ELR (cell line): ENCODE measurements at regions not wholly inside any gene's neighbourhood (a gene's known extent, or its start where the extent isn't known, plus 50 kb on each side); places are given as distances from the start of the nearest gene placed in this dataset.
"Not testable (repeated sequence)": the region's sequence is repeated elsewhere in the genome, so short reads cannot be mapped to it uniquely, and the experiment has no call there.

ENCODE experiments used
- DNase-seq: peaks from one replicate; pipeline ENCODE4 v3.0.0-alpha.2; 2015; ENCODE audit warnings: low read depth

DNA sequence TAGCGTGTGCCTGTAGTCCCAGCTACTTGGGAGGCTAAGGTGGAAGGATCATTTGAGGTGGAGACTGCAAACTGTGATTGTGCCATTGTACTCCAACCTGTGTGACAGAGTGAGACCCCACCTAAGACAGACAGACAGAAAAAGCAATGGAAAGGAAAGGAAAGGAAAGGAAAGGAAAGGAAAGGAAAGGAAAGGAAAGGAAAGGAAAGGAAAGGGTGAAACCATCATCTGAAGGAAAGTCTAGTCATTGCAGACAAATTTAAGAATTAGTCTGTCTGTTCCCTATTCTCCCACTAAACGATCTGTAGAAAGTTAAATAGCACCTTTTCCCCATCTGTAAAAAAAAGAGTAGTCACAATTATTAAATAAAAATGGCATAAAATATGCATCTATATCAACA is 91.1 kb upstream of the SKAP2 start:
- DNase-seq: no peak

DNA sequence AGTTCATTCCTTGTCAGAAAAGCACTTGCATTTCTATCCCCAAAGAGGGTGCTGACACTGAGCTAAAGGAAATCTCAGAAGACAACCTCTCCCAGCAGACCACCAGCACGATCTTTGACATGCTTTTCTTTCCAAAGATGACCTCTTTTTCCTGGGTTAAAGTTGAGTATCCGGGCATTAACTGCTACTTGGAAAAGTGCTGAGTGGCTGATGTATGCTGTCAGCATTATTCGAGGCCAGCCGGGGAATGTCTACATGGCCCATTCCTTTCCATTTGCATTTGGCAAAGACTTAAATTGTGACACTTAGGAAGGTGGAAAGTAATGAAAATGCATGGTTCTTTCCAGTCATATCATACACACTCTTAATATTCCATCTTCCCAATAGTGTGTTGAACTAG is 90.6 kb upstream of the SKAP2 start:
- no peak for DNase-seq

DNA sequence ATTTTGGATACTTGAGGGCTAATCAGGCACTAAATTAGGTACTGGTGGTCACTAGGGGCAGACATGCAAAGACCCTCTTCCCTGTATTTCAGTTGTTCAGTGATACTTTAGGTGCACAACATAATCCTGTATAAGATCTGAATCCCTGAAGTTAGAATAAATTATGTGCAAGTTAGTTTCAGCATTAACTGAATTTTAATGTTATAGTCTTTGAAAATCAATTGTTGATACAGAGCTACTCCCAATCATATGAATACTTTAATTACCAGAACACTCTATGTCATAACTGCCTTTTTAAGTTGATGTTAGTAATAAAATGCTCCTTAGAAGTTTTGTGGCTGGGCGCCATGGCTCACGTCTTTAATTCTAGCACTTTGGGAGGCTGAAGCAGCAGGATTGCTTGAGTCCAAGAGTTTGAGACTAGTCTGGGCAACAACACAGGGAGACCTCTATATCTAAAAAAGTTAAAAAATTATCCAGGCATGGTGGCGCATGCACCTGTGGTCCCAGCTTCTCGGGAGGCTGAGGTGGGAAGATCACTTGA is 87.1 kb upstream of the SKAP2 start:
- no peak for DNase-seq

DNA sequence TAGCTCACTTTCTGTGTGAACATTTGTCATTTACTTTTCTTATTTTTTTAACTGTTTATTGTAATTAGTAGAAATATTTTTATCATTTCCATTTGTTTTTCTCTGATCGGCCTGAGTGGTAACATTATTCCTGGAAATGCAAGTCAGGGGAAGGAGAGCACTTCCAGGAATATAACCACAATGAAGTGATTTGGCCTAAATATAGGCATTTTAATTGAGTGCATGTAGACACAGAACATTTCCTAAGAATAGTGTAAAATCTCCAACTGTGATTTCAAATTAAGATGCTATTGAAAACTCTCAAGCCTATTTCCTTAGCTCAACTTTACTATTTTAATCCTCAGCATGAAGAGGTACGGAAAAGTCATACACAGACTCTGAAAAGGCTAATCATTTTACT is 86.5 kb upstream of the SKAP2 start:
- DNase-seq: no peak

DNA sequence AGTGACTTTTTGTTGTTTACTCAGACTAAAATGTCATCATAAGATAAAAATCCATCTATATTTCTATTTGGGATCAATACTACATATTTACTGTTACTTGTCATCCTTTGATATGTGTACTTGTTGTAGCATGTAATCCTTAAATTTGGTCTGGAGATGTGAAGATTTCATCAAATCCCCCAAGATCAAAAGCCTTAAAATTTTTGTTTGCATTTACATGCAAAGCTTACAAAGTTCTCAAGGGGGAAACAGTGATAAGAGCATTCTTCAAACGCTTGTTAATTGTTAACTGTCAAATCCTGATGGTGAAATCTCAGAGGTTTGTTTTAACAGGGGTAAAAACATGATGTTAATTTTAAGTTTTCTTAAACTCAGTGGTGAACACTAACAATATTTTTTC is 84.9 kb upstream of the SKAP2 start:
- DNase-seq: no peak

DNA sequence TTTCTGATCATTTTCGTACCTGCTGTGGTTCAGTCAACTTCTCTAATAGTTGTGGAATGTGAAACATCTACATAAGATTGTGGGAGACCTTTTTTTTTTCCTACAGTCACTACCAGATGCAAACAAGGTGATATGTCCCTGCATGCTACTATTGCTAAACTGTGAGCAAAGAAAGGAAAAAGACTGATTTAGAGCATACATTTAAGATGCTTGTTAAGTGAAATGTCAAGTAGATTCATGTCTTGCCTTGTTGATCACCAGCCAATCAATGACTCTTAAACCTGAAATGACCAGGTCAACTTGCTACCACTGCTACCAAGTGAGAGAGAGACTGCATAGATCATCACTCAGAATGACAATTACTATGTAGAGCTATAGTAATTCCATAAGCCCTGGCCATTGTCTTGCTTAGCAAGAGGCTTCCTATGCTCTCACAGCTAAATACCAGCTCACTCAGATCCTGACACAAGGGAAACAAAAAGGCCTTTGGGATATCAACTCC is 84.3 kb upstream of the SKAP2 start:
- DNase-seq: no peak

DNA sequence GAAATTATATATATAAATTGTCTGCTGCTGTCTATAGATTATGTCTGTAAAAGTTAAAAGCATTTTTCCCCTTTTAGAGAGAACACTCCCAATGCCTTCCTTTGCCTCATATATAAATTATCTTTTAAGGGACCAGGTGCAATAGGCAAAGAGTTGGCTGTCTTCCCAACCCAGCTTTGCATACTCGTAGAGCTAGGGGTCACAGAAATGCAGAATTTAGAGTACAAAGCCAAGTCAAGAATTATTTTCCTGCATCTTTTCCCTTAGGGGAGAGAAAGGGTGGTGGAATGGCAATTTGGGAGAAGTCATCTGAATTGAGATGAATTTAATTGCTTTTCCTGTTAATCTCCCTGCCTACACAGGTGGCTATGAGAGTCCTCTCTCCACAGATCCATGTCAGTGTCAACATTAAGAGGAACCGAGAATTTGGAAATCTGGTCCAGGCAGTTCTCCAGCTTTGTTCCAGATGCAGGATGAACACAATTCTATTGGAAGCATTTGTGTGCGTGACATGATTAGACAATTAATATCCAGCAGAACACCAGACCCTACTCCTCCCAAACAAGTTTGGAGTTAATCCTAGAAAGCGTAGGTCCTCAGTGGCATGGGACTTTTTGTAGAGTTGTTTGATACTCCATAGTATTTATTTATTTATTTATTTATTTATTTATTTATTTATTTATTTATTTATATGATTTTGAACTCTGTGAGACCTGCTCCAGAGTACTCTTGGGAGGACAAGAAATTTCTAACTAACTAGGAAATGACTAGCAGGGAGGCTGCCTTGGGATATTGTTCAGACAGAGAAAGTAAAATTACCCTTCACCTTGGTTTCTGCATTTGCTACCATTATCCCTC is 80.3 kb upstream of the SKAP2 start:
- no peak for DNase-seq

DNA sequence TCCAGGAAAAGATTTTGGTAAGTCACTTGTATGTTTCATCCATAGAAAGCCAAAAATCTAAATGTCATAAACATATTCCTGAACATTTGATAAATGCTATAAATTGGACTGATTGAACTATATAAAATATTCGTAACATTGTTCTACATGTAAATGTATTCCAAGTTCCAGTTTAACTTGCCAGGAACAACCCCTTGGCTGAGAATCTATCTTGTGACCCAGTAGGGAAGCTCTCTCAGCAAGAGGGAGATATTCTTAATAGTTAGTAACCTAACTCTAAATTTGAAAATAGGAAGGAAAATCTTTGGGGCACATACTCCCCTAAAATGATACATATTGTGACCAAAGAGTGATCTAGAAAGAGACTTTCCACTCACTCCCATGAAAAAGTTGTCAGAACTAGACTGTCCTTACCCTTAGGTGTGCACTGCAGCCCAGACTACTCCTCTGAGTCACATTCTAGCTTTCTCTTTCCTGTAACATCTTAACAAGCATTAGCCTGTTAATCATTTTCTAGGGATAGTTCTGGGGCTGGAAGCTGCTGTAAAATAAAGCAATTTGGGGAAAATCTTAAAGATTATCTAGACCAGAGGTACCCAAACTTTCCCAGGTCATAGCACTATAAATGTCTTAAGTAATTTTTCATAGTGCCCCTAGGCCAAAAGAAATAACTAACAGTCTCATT is 73.7 kb upstream of the SKAP2 start:
- peak; percentile 18 for DNase-seq

DNA sequence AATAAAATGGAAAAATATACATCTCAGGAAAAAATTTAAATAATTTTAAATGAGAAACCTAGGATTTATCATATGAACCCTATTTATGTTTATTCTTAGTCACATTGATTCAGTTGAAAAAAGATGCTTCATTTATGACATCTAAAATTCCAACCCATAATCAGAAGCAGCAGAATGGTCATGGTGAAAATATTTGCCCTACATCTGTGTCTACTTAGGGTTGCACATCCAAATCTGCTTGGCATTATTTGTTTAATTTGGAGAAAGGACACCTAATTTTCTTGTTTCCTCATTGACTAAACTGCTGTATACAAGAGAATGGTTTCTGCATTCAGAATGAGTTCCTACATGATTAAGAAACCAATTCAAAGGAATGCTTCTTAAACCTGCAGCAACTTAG is 72.9 kb upstream of the SKAP2 start:
- DNase-seq: no peak

DNA sequence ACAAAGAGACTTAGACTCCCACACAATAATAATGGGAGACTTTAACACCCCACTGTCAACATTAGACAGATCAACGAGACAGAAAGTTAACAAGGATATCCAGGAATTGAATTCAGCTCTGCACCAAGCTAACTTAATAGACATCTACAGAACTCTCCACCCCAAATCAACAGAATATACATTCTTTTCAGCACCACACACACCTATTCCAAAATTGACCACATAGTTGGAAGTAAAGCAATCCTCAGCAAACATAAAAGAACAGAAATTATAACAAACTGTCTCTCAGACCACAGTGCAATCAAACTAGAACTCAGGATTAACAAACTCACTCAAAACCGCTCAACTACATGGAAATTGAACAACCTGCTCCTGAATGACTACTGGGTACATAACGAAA is 68.2 kb upstream of the SKAP2 start:
- not testable (repeated sequence) for DNase-seq

DNA sequence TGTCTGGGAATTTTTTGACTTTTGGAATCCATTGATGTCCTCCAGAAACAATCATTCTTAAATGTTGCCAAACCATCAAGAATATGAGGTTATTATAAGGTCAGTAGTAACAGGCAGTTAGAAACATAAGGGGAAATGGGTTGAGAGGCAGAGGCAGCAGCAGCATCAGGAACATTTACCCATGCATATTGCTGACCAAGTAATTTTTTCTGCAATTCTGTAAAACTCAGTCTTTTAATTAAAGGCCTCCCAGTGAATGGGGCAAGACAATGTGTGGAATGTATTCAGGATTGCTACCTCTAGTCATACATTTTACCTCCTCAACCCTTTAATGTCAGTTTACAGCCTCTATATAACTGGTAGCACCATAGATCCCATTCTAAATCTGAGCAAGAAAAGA is 66.5 kb upstream of the SKAP2 start:
- DNase-seq: no peak

DNA sequence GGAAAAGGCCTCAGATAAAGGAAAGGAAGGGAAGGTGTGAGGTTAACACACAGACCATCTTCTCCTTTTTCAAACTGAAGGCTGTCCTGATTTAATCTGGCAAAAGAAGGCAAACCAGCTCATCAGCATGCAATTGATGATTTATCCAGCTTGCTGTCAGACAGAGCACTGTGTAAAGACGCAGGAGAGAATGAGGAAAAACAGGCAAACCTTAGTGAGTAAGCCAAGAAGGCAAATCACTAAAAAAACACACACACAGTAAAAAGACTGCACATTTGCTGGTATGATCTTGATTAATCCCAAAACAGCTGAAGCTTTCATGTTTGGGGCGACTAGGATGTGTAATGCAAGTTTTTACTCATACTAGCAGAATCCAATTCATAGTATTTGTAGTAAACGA is 65.8 kb upstream of the SKAP2 start:
- DNase-seq: no peak

DNA sequence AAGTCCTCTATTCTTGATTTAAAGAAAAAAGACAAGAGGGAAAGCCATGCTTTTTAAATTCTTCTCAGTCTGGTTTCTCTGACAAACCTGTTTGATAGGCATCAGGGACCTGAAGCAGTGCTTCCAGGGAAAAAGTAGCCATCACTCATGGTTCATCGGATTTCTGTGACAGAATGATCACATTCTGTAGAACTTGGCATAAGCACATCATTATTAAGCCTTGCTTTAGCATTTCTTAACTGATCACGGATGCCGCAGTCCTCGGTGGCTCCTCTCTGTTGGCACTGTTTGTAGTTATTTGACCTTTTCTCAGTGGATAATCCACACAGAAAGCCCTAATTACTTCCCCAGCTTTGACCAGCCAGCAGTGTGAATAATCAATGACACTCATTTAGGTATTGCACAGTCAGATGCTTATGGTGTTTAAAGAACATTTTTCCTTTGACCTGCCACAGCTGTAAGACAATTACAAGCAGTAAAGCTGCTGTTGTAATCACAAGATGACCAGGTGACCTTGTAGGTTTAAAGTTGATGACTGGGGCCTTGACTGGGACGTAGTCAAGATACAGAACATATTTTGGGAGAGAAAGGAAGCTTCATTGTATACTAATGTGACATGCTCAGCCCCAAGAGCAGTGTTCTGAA is 64.4 kb upstream of the SKAP2 start:
- no peak for DNase-seq

DNA sequence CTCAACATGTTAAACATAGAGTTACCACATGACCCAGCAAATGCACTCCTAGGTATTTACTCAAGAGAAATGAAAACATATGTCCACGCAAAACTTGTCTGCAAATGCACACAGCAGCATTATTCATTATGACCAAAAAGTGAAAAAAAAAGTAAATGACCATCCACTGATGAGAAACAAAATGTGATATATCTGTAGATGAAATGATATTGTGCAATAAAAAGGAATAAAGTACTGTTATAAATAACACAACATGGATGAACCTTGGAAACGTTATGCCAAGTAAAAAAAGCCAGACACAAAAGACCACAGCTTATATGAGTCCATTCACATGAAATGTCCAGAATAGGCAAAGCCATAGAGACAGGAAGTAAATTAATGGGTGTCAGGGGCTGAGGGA is 61.4 kb upstream of the SKAP2 start:
- DNase-seq: no peak

DNA sequence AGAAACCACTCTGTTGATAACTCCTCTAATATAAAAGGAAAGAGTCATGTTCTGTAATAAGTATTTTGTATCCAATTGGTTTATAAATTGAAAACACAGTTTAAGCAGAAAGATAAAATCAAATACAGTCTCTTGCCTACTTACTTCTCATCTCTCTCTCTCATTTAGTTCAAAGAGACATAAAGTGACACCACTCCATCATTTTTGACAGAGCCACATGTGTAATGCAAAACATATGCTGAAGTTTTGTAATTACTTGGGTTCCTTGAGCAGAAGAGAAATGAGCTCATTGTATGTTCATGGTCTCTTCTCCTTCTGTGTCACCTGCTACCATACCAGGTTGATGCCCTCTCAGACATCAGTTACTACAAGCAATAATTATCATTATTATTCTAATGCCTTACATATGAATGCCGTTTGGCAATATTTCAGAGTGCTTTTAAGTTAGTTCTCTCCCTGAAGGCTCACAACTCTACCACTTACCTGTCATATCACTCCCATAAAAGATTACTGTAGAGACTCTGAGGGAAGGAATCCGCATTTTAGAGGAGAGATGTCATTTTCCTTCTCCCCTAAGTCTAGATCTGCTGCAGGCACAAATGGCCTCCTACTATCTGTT is 59.9 kb upstream of the SKAP2 start:
- no peak for DNase-seq

DNA sequence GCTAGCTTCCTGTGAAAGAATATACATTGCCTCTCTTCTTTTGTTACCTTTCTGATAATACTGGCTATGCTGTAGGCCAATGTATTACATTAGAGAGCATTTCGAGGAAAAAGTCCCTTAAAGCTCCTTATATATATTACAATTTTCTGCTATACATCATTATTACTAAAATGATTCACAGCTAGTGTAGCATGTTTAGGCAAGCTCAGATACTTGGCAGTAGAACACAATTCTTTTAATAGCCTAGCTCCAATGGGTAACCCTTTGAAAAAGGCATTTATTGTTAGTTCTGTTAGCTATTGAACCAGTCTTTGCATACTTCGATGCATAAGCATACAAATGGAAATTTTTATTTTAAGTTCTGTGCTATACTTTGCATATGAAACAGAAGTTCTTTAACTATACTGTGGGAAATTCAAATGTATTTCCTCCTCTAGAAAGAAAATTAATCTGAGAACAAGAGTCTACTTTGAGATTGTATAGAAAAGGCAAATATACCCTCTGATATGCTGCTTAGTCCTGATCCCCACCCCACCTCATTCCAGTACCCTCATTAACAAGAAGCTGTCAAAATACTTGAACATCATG is 55.6 kb upstream of the SKAP2 start:
- DNase-seq: no peak

DNA sequence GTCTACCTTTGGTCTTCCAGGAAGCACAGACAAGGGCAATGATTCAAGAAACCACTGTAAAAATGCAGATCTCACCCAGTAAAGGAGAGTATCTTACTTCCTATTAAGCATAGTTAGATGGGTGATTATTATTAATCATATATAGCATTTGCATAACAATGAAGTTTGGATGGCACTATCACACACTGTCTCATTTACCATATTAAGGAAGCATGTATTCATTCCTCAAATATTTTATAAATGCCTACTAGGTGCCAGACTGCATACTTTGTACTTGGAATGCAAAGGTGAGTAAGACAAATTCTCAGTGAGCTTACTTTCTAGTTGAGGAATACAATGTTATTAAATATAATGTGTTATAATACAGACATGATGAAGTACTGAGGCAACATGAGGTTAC is 53.9 kb upstream of the SKAP2 start:
- peak; percentile 26 for DNase-seq

DNA sequence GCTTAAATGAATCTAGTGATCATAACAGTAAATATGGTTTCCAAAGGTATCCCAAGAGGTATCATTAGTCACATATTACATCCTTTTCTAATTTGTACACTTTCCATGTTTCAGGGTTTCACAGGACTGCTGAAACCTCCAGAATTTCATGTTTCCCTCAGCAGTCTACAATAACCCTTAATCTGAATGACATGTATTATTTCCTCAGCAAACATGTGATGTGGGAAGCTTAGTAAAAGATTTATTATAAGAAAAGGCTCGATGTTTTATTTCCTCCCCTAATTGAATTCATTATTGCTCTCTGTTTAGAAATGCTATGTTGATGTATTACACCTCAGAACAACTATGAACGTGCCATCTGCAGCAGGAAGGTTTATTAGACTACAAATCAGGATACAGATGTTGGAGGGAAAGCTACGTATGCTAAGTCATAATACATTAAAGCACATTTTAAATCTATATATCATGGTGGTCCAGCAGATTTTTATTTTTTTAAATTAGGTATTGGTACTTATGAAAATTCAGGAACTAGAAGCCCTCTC is 52.5 kb upstream of the SKAP2 start:
- no peak for DNase-seq

DNA sequence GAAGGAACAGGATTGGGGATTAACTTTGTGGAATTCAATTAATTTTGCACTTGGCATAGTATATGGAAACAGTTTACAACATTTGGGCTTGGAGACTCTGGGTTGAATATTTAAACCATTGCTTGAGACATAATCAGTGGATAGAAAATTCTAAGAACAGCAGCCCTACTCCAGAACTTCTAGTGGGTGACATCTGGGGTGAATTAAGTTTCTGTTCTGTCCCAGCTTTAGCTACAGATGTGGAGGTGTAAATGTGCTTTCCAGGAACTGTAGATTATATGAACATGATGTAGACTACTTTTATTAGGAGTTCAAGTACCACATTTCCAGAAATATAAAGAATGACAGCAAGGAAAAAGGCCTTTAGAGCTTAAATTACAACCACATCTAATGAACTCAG is 51.9 kb upstream of the SKAP2 start:
- no peak for DNase-seq
